H1 (cell line): ENCODE measurements at regions not wholly inside any gene's neighbourhood (a gene's known extent, or its start where the extent isn't known, plus 50 kb on each side); places are given as distances from the start of the nearest gene placed in this dataset.

Experiments
- CTCF ChIA-PET: fragments of 300-600 bp; sonication (Branson Sonifier 250); formaldehyde crosslinking; loops from one replicate; lab custom pipeline; 2021; ENCODE audit not compliant: partially characterized antibody; lab: Charles Lee
- POLR2A ChIA-PET: fragments of 300-600 bp; sonication (Branson Sonifier 250); formaldehyde crosslinking; loops from one replicate; lab custom pipeline; 2021; ENCODE audit warnings: inconsistent platforms; ENCODE audit not compliant: partially characterized antibody; lab: Charles Lee
- DNase-seq, 2 experiments: peaks; one replicate each; pipeline versions ENCODE4 v3.0.0 to v3.0.0-alpha.2; 2010 to 2022; ENCODE audit warnings: low spot score in 2 of 2, low read depth in 1 of 2, mixed read lengths in 1 of 2
- FAIRE-seq: peaks from 2 replicates; lab custom pipeline; 2011; peaks lifted over from hg19 to GRCh38; lab: Jason Lieb, UNC
- H2AFZ ChIP-seq: 2 replicates; pipeline ENCODE4 v1.8.1; 2012; ENCODE audit warnings: low read length, inconsistent platforms
- H2AK5ac ChIP-seq: 2 replicates; pipeline ENCODE4 v1.6.1; 2013; ENCODE audit warnings: low read depth, low read length
- H2BK120ac ChIP-seq: replicated peaks from 2 replicates; pipeline ENCODE3; 2013; ENCODE audit warnings: low read depth, low read length, inconsistent platforms
- H2BK12ac ChIP-seq: 2 replicates; pipeline ENCODE4 v1.6.1; 2013; ENCODE audit warnings: low read depth, low read length
- H2BK15ac ChIP-seq: 2 replicates; pipeline ENCODE4 v1.6.1; 2013; ENCODE audit warnings: low read length
- H2BK20ac ChIP-seq: 2 replicates; pipeline ENCODE4 v1.6.1; 2013; ENCODE audit warnings: low read length
- H2BK5ac ChIP-seq: 2 replicates; pipeline ENCODE4 v1.6.1; 2013; ENCODE audit warnings: low read depth, low read length
- H3K14ac ChIP-seq: 2 replicates; pipeline ENCODE4 v1.6.1; 2013; ENCODE audit warnings: inconsistent platforms; ENCODE audit not compliant: insufficient read length
- H3K18ac ChIP-seq: 2 replicates; pipeline ENCODE4 v1.6.1; 2013; ENCODE audit warnings: low read length; ENCODE audit errors: extremely low read depth
- H3K23ac ChIP-seq: 2 replicates; pipeline ENCODE4 v1.6.1; 2013; ENCODE audit warnings: inconsistent platforms; ENCODE audit not compliant: insufficient read length
- H3K23me2 ChIP-seq: 2 replicates; pipeline ENCODE4 v1.6.1; 2013; ENCODE audit warnings: low read depth, low read length
- H3K27ac ChIP-seq: 2 replicates; pipeline ENCODE4 v1.6.1; 2011; ENCODE audit warnings: low read depth, low read length, inconsistent platforms
- H3K27me3 ChIP-seq, 4 experiments: replicated peaks in 1 of 4; 1 replicate in 1 of 4; 2 replicates in 3 of 4; pipeline versions ENCODE4 v1.6.1 to v1.8.1; 2011 to 2013; ENCODE audit warnings: low read length in 3 of 4, mild to moderate bottlenecking in 3 of 4, inconsistent platforms in 2 of 4, mixed read lengths in 2 of 4, moderate library complexity in 1 of 4; ENCODE audit not compliant: control insufficient read depth in 3 of 4, insufficient read depth in 3 of 4; ENCODE audit errors: extremely low read depth in 1 of 4
- H3K36me3 ChIP-seq, 4 experiments: 2 replicates each; pipeline versions ENCODE4 v1.6.1 to v1.8.1; 2011 to 2013; ENCODE audit warnings: mild to moderate bottlenecking in 4 of 4, low read length in 3 of 4, moderate library complexity in 2 of 4, control low read depth in 1 of 4, inconsistent platforms in 1 of 4; ENCODE audit not compliant: insufficient read depth in 4 of 4, control insufficient read depth in 2 of 4
- H3K4ac ChIP-seq: replicated peaks from 2 replicates; pipeline ENCODE3; 2013; ENCODE audit warnings: low read length, low read depth, mixed read lengths, inconsistent platforms; ENCODE audit not compliant: insufficient read length
- H3K4me1 ChIP-seq, 4 experiments: replicated peaks in 1 of 4; 1 replicate in 1 of 4; 2 replicates in 3 of 4; pipeline versions ENCODE4 v1.6.1 to v1.8.1; 2011 to 2013; ENCODE audit warnings: low read length in 3 of 4, inconsistent platforms in 2 of 4, mixed read lengths in 1 of 4; ENCODE audit not compliant: insufficient read depth in 4 of 4, control insufficient read depth in 3 of 4
- H3K4me2 ChIP-seq, 2 experiments: 2 replicates each; pipeline versions ENCODE4 v1.6.1 to v1.8.1; 2011 to 2013; ENCODE audit warnings: low read depth in 2 of 2, low read length in 2 of 2, control low read depth in 1 of 2, inconsistent platforms in 1 of 2, mild to moderate bottlenecking in 1 of 2; ENCODE audit not compliant: insufficient read depth in 1 of 2
- H3K4me3 ChIP-seq, 4 experiments: fragments of 200-600, 300-600 bp in 1 of 4; sonication (generic), shearing (Covaris generic), sonication (Bioruptor Twin) in 1 of 4; 2 replicates each; pipeline versions ENCODE4 v1.5.1 to v1.8.1; 2011 to 2016; ENCODE audit warnings: low read length in 4 of 4, low read depth in 3 of 4, control low read depth in 2 of 4, inconsistent platforms in 2 of 4, mild to moderate bottlenecking in 2 of 4, mixed read lengths in 1 of 4, moderate library complexity in 1 of 4; ENCODE audit not compliant: insufficient read depth in 2 of 4; ENCODE audit errors: extremely low read depth in 1 of 4
- H3K56ac ChIP-seq: replicated peaks from 2 replicates; pipeline ENCODE3; 2013; ENCODE audit warnings: low read depth, mild to moderate bottlenecking, mixed read lengths, low read length, inconsistent platforms; ENCODE audit not compliant: insufficient read length
- H3K79me1 ChIP-seq: 2 replicates; pipeline ENCODE4 v1.6.1; 2013; ENCODE audit warnings: low read depth, low read length, control low read depth
- H3K79me2 ChIP-seq, 2 experiments: 2 replicates each; pipeline versions ENCODE4 v1.6.1 to v1.8.1; 2012 to 2013; ENCODE audit warnings: low read length in 2 of 2, mild to moderate bottlenecking in 2 of 2, inconsistent platforms in 1 of 2; ENCODE audit not compliant: insufficient read depth in 2 of 2, control insufficient read depth in 1 of 2
- H3K9ac ChIP-seq, 4 experiments: replicated peaks in 1 of 4; 1 replicate in 1 of 4; 2 replicates in 3 of 4; pipeline versions ENCODE4 v1.6.1 to v1.8.1; 2011 to 2013; ENCODE audit warnings: low read depth in 3 of 4, low read length in 3 of 4, control low read depth in 2 of 4, mild to moderate bottlenecking in 2 of 4, moderate library complexity in 2 of 4, inconsistent platforms in 1 of 4; ENCODE audit errors: extremely low read depth in 1 of 4
- H3K9me3 ChIP-seq, 2 experiments: 2 replicates each; pipeline versions ENCODE4 v1.6.1 to v1.8.1; 2012 to 2013; ENCODE audit warnings: mild to moderate bottlenecking in 2 of 2, moderate library complexity in 2 of 2, control low read depth in 1 of 2, inconsistent platforms in 1 of 2, low read depth in 1 of 2, low read length in 1 of 2, mixed read lengths in 1 of 2; ENCODE audit not compliant: insufficient read depth in 2 of 2
- H4K20me1 ChIP-seq, 2 experiments: replicated peaks in 1 of 2; 2 replicates each; pipeline versions ENCODE3 to v1.8.1; 2011 to 2013; ENCODE audit warnings: inconsistent platforms in 2 of 2, low read length in 2 of 2, mild to moderate bottlenecking in 1 of 2; ENCODE audit not compliant: insufficient read depth in 2 of 2, control insufficient read depth in 1 of 2
- H4K5ac ChIP-seq: 2 replicates; pipeline ENCODE4 v1.6.1; 2013; ENCODE audit warnings: low read length, low read depth, mixed read lengths, inconsistent platforms; ENCODE audit not compliant: insufficient read length
- H4K8ac ChIP-seq: 2 replicates; pipeline ENCODE4 v1.8.0; 2013; ENCODE audit warnings: mild to moderate bottlenecking, moderate library complexity, low read length, inconsistent platforms; ENCODE audit not compliant: insufficient read depth; ENCODE audit errors: extremely low read depth
- H4K91ac ChIP-seq: replicated peaks from 2 replicates; pipeline ENCODE3; 2013; ENCODE audit warnings: low read length, mixed read lengths, inconsistent platforms; ENCODE audit not compliant: insufficient read length
- CTBP2 ChIP-seq: IDR thresholded peaks from 2 replicates; pipeline ENCODE4 v1.7.0; 2011; ENCODE audit warnings: borderline replicate concordance, mild to moderate bottlenecking, moderate library complexity, mixed read lengths, low read length; ENCODE audit not compliant: insufficient read depth, insufficient read length
- SUZ12 ChIP-seq: fragments of 200-600 bp; sonication (generic); IDR thresholded peaks from 2 replicates; pipeline ENCODE4 v1.6.1; 2012; ENCODE audit warnings: mild to moderate bottlenecking, inconsistent platforms, low read length, moderate library complexity, mixed read lengths
- TAF1 ChIP-seq: IDR thresholded peaks from 2 replicates; pipeline ENCODE4 v1.6.1; 2011; ENCODE audit warnings: mild to moderate bottlenecking, low read depth, low read length
- TAF7 ChIP-seq: optimal IDR thresholded peaks from 2 replicates; pipeline ENCODE3; 2011; ENCODE audit warnings: low read depth, mild to moderate bottlenecking, inconsistent platforms, low read length, moderate library complexity, borderline replicate concordance
- TBP ChIP-seq: IDR thresholded peaks from 2 replicates; pipeline ENCODE4 v1.6.1; 2011; ENCODE audit warnings: low read depth, low read length, improper control_type of control experiment
- TEAD4 ChIP-seq: IDR thresholded peaks from 2 replicates; pipeline ENCODE4 v1.6.1; 2012; ENCODE audit warnings: low read depth, low read length, inconsistent platforms, mixed read lengths
- WGBS, 2 experiments: shearing (Covaris generic) in 1 of 2; methylation state at CpG; one replicate each; pipeline versions ENCODE4 v1.1.6 to v1.1.7; 2013 to 2015; ENCODE audit warnings: low lambda C conversion rate in 2 of 2, mixed read lengths in 2 of 2, inconsistent platforms in 1 of 2, low coverage in 1 of 2, missing lambda C conversion rate in 1 of 2; ENCODE audit not compliant: insufficient replicate concordance in 2 of 2, insufficient coverage in 1 of 2, insufficient read length in 1 of 2; ENCODE audit errors: extremely low coverage in 1 of 2, missing lambda C conversion rate in 1 of 2; 5-methylcytosine and 5-hydroxymethylcytosine counted together
- TF ChIP-seq, protein P1 (sequence below), 3 experiments: IDR thresholded peaks; 1 replicate in 2 of 3; 2 replicates in 1 of 3; pipeline versions ENCODE4 v1.5.1 to v1.6.1; 2011; ENCODE audit warnings: low read length in 3 of 3, mild to moderate bottlenecking in 3 of 3, inconsistent platforms in 2 of 3, low read depth in 1 of 3, moderate library complexity in 1 of 3; ENCODE audit not compliant: insufficient read depth in 1 of 3; ENCODE audit errors: control extremely low read depth in 1 of 3
- TF ChIP-seq, protein P2 (sequence below): IDR thresholded peaks from 2 replicates; pipeline ENCODE4 v1.6.1; 2012; ENCODE audit warnings: inconsistent platforms

DNA sequence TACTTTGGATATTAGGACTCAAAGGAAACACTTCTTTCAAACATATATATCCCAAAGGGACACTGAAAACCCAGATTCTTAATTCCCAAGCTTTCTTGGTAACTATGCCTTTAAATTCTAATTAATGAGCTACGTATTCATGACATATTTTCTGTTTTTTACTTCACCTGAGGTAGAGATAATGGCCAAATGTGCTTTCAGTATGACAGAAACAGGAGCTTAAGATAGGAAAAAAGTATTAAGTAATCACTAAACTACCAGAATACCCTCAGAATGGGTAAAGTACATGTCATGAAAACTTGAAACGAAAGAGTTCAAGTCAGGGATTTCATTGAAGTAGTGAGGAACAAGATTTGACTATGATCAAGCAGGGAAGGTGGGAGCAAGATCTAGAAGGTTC is 478.5 kb downstream of the AGTPBP1 start:
- POLR2A ChIA-PET = no interaction called here
- H3K4me3 ChIP-seq = no peak overlapping the region
- H2BK120ac ChIP-seq = no peak overlapping the region
- CTCF ChIA-PET = interaction anchor here (0.6 to 2.7 kb wide), 8 partner anchors 13 to 866 kb away, joined by 3 to 11 read pairs (median 4); no protein-coding TSS in a partner anchor
- FAIRE-seq = no peak
- H3K27ac ChIP-seq = no peak overlapping the region
- H3K4me2 ChIP-seq = no peak overlapping the region
- no peaks in the 10 kb centered on the region; a peak in 1 of 4 replicates for H3K9me3 ChIP-seq
- H3K79me2 ChIP-seq = no peaks in the 10 kb centered on the region
- no peak overlapping the region for H4K8ac ChIP-seq
- no peak for DNase-seq
- no peak overlapping the region for H2BK12ac ChIP-seq
- H3K4me1 ChIP-seq = peaks cover 1 to 5% (median 3%) of the 10 kb centered on the region in 4 experiments; a peak in 5 of 7 replicates
- H2AFZ ChIP-seq = no peak overlapping the region
- 90% methylated on average over 2 of the region's 2 CpGs; no CpG with 5 or more reads in 1 of the 2 experiments for WGBS, 2 experiments
- no peak overlapping the region for H3K14ac ChIP-seq
- H2BK5ac ChIP-seq = no peak overlapping the region
- no peaks in the 10 kb centered on the region for H4K20me1 ChIP-seq
- no peaks in the 10 kb centered on the region for H3K79me1 ChIP-seq
- no peak overlapping the region for H3K9ac ChIP-seq
- H2AK5ac ChIP-seq = no peak overlapping the region
- TF ChIP-seq CTBP2 (no peak), TAF7 (no peak), TBP (no peak), TEAD4 (no peak), TAF1 (no peak), SUZ12 (no peak)
- TF ChIP-seq, protein P1, sequence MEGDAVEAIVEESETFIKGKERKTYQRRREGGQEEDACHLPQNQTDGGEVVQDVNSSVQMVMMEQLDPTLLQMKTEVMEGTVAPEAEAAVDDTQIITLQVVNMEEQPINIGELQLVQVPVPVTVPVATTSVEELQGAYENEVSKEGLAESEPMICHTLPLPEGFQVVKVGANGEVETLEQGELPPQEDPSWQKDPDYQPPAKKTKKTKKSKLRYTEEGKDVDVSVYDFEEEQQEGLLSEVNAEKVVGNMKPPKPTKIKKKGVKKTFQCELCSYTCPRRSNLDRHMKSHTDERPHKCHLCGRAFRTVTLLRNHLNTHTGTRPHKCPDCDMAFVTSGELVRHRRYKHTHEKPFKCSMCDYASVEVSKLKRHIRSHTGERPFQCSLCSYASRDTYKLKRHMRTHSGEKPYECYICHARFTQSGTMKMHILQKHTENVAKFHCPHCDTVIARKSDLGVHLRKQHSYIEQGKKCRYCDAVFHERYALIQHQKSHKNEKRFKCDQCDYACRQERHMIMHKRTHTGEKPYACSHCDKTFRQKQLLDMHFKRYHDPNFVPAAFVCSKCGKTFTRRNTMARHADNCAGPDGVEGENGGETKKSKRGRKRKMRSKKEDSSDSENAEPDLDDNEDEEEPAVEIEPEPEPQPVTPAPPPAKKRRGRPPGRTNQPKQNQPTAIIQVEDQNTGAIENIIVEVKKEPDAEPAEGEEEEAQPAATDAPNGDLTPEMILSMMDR (IDR thresholded peaks at IDR 0.05; ENCODE audit: control extremely low read depth in 1 of 3, insufficient read depth in 1 of 3, low read depth in 1 of 3, low read length in 3 of 3) = no peak
- TF ChIP-seq, protein P2, sequence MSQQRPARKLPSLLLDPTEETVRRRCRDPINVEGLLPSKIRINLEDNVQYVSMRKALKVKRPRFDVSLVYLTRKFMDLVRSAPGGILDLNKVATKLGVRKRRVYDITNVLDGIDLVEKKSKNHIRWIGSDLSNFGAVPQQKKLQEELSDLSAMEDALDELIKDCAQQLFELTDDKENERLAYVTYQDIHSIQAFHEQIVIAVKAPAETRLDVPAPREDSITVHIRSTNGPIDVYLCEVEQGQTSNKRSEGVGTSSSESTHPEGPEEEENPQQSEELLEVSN = no peak
- no peak overlapping the region for H2BK20ac ChIP-seq
- no peak overlapping the region for H3K4ac ChIP-seq
- H3K56ac ChIP-seq = no peak overlapping the region
- H4K91ac ChIP-seq = no peak overlapping the region
- H3K23ac ChIP-seq = no peak overlapping the region
- no peak overlapping the region for H3K18ac ChIP-seq
- H3K27me3 ChIP-seq = no peaks in the 10 kb centered on the region
- no peaks in the 10 kb centered on the region for H3K23me2 ChIP-seq
- no peak overlapping the region for H2BK15ac ChIP-seq
- H4K5ac ChIP-seq = no peak overlapping the region
- H3K36me3 ChIP-seq = no peaks in the 10 kb centered on the region
